GM19238 (cell line): ENCODE measurements at regions not wholly inside any gene's neighbourhood (a gene's known extent, or its start where the extent isn't known, plus 50 kb on each side); places are given as distances from the start of the nearest gene placed in this dataset.
"Not testable (repeated sequence)": the region's sequence is repeated elsewhere in the genome, so short reads cannot be mapped to it uniquely, and the experiment has no call there.

Experiments used
- DNase-seq: peaks from one replicate; pipeline ENCODE4 v3.0.0; 2011; ENCODE audit warnings: low spot score; ENCODE audit not compliant: insufficient read length

GRCh38 chr20:61055180-61056010 lies 196.7 kb upstream of the CDH4 start:
- no peak for DNase-seq

GRCh38 chr20:61056116-61056515 lies 195.9 kb upstream of the CDH4 start:
- no peak for DNase-seq

GRCh38 chr20:61056627-61057442 lies 195.2 kb upstream of the CDH4 start:
- no peak for DNase-seq

- no peak for DNase-seq
Measured at GRCh38 chr20:61057443-61058121, 194.5 kb upstream of the CDH4 start.

GRCh38 chr20:61061981-61062380 lies 190.1 kb upstream of the CDH4 start:
- no peak for DNase-seq

GRCh38 chr20:61065853-61066252 lies 186.2 kb upstream of the CDH4 start:
- DNase-seq: no peak

- DNase-seq: no peak
Measured at GRCh38 chr20:61066526-61066925, 185.5 kb upstream of the CDH4 start.

GRCh38 chr20:61067221-61067620 lies 184.8 kb upstream of the CDH4 start:
- DNase-seq: no peak

GRCh38 chr20:61072398-61072797 lies 179.7 kb upstream of the CDH4 start:
- no peak for DNase-seq

- no peak for DNase-seq
Measured at GRCh38 chr20:61073376-61073775, 178.7 kb upstream of the CDH4 start.

- no peak for DNase-seq
Measured at GRCh38 chr20:61082720-61083119, 169.3 kb upstream of the CDH4 start.

- no peak for DNase-seq
Measured at GRCh38 chr20:61083431-61083830, 168.6 kb upstream of the CDH4 start.

- DNase-seq: no peak
Measured at GRCh38 chr20:61086031-61086430, 166.0 kb upstream of the CDH4 start.

- DNase-seq: no peak
Measured at GRCh38 chr20:61090541-61090940, 161.5 kb upstream of the CDH4 start.

GRCh38 chr20:61092251-61092650 lies 159.8 kb upstream of the CDH4 start:
- DNase-seq: no peak

- no peak for DNase-seq
Measured at GRCh38 chr20:61094581-61094980, 157.5 kb upstream of the CDH4 start.

GRCh38 chr20:61096463-61096862 lies 155.6 kb upstream of the CDH4 start:
- DNase-seq: no peak

GRCh38 chr20:61099806-61100205 lies 152.3 kb upstream of the CDH4 start:
- DNase-seq: no peak

GRCh38 chr20:61100489-61100888 lies 151.6 kb upstream of the CDH4 start:
- DNase-seq: no peak

GRCh38 chr20:61101321-61101720 lies 150.7 kb upstream of the CDH4 start:
- DNase-seq: not testable (repeated sequence)

- DNase-seq: no peak
Measured at GRCh38 chr20:61104232-61104631, 147.8 kb upstream of the CDH4 start.

- no peak for DNase-seq
Measured at GRCh38 chr20:61105395-61105794, 146.7 kb upstream of the CDH4 start.
